HepG2 (cell line): ENCODE measurements at regions not wholly inside any gene's neighbourhood (a gene's known extent, or its start where the extent isn't known, plus 50 kb on each side); places are given as distances from the start of the nearest gene placed in this dataset.

Source experiments
- ATAC-seq: fragments of 200-7000 bp; cut with Tn5 transposase; 3 replicates; pipeline ENCODE4 v1.9.1; 2020; ENCODE audit warnings: mild to moderate bottlenecking, moderate library complexity
- BruUV-seq: library from RNA; stranded (reverse); fragments of 400-500 nt; replicated peaks from 2 replicates; lab custom pipeline; 2021; lab: Mats Ljungman, UMichigan
- CTCF ChIA-PET: fragments of 300-600 bp; formaldehyde crosslinking; extraction: SDS; loops from one replicate; lab custom pipeline; 2021; ENCODE audit warnings: low total read pairs, inconsistent platforms, low intra/inter-chr PET ratio; lab: Yijun Ruan, JAX
- POLR2A ChIA-PET: fragments of 350-600 bp; sonication (Branson Sonifier 250); formaldehyde crosslinking; loops from one replicate; lab custom pipeline; 2020; ENCODE audit warnings: antibody characterized with exemption, inconsistent platforms; lab: Yijun Ruan, JAX
- DNase-seq: peaks from one replicate; pipeline ENCODE4 v3.0.0-alpha.2; 2015; ENCODE audit warnings: low spot score
- FAIRE-seq: peaks from 3 replicates; lab custom pipeline; 2011; peaks lifted over from hg19 to GRCh38; lab: Jason Lieb, UNC
- H2AFZ ChIP-seq: one replicate; pipeline ENCODE4 v1.6.1; 2011; ENCODE audit warnings: low read length, inconsistent platforms
- H3K27ac ChIP-seq: fragments of 300-600 bp; 3 replicates; pipeline ENCODE4 v1.8.0; 2011; ENCODE audit warnings: mixed run types, mild to moderate bottlenecking, mixed read lengths, low read length, inconsistent platforms; ENCODE audit not compliant: insufficient read depth; ENCODE audit errors: extremely low read length
- H3K27me3 ChIP-seq, 2 experiments: fragments of 200-600 bp in 1 of 2; 2 replicates in 1 of 2; 3 replicates in 1 of 2; pipeline versions ENCODE4 v1.6.0 to v1.8.0; 2011; ENCODE audit warnings: low read length in 2 of 2, mild to moderate bottlenecking in 2 of 2, moderate library complexity in 2 of 2, inconsistent platforms in 1 of 2; ENCODE audit not compliant: insufficient read depth in 2 of 2, control insufficient read depth in 1 of 2
- H3K36me3 ChIP-seq, 2 experiments: fragments of 200-600 bp in 1 of 2; replicated peaks in 1 of 2; 2 replicates in 1 of 2; 3 replicates in 1 of 2; pipeline versions ENCODE4 v1.5.1 to v1.8.0; 2011; ENCODE audit warnings: low read length in 2 of 2, inconsistent platforms in 1 of 2; ENCODE audit not compliant: insufficient read depth in 2 of 2, control insufficient read depth in 1 of 2
- H3K4me1 ChIP-seq: 2 replicates; pipeline ENCODE4 v1.5.1; 2012; ENCODE audit warnings: low read length, inconsistent platforms; ENCODE audit not compliant: insufficient read depth
- H3K4me2 ChIP-seq: 2 replicates; pipeline ENCODE4 v1.6.0; 2011; ENCODE audit warnings: low read depth, low read length, inconsistent platforms
- H3K4me3 ChIP-seq, 3 experiments: fragments of 200-600 bp in 1 of 3; sonication (generic), shearing (Covaris generic) in 1 of 3; replicated peaks in 1 of 3; 2 replicates each; pipeline ENCODE4 v1.5.1; 2011 to 2016; ENCODE audit warnings: low read length in 3 of 3, inconsistent platforms in 2 of 3, low read depth in 2 of 3, mild to moderate bottlenecking in 2 of 3, control low read depth in 1 of 3, mixed read lengths in 1 of 3; ENCODE audit not compliant: insufficient read depth in 1 of 3
- H3K79me2 ChIP-seq: one replicate; pipeline ENCODE4 v1.6.1; 2011; ENCODE audit warnings: low read length, inconsistent platforms; ENCODE audit not compliant: insufficient read depth
- H3K9ac ChIP-seq: 2 replicates; pipeline ENCODE4 v1.6.0; 2011; ENCODE audit warnings: mild to moderate bottlenecking, low read depth, low read length, inconsistent platforms; ENCODE audit not compliant: insufficient read depth
- H3K9me3 ChIP-seq: 2 replicates; pipeline ENCODE4 v1.5.1; 2012; ENCODE audit warnings: mild to moderate bottlenecking, low read length
- H4K20me1 ChIP-seq: 2 replicates; pipeline ENCODE4 v1.6.0; 2011; ENCODE audit warnings: inconsistent platforms, mild to moderate bottlenecking, low read length, moderate library complexity; ENCODE audit not compliant: insufficient read depth
- AKAP8 ChIP-seq: sonication (generic); formaldehyde crosslinking; IDR thresholded peaks from 2 replicates; pipeline ENCODE4 v1.5.1; 2020; ENCODE audit warnings: mild to moderate bottlenecking, missing genetic modification reagents
- ELF4 ChIP-seq: sonication (generic); formaldehyde crosslinking; IDR thresholded peaks from 2 replicates; pipeline ENCODE4 v1.5.0; 2020; ENCODE audit warnings: missing genetic modification reagents, mild to moderate bottlenecking, moderate library complexity, borderline replicate concordance
- GFI1 ChIP-seq: sonication (generic); formaldehyde crosslinking; IDR thresholded peaks from 2 replicates; pipeline ENCODE4 v1.5.0; 2020; ENCODE audit warnings: missing genetic modification reagents, mild to moderate bottlenecking, borderline replicate concordance
- SMC3 ChIP-seq: IDR thresholded peaks from 2 replicates; pipeline ENCODE4 v1.6.1; 2011; ENCODE audit warnings: low read length, improper control_type of control experiment
- SRSF4 ChIP-seq: fragments of 200-400 bp; formaldehyde crosslinking; IDR thresholded peaks from one replicate; pipeline ENCODE4 v1.6.1; 2018; ENCODE audit warnings: mild to moderate bottlenecking, low read depth, low read length, moderate library complexity; ENCODE audit not compliant: poor library complexity, severe bottlenecking
- THAP11 ChIP-seq: IDR thresholded peaks from 2 replicates; pipeline ENCODE4 v1.6.1; 2016; ENCODE audit warnings: missing biosample characterization, missing genetic modification reagents
- ZNF558 ChIP-seq: sonication (generic); formaldehyde crosslinking; IDR thresholded peaks from 2 replicates; pipeline ENCODE4 v1.9.0; 2022; ENCODE audit warnings: mild to moderate bottlenecking, missing genetic modification reagents, borderline replicate concordance
- ZNF605 ChIP-seq: sonication (generic); formaldehyde crosslinking; IDR thresholded peaks from 2 replicates; pipeline ENCODE4 v1.8.0; 2022; ENCODE audit warnings: mild to moderate bottlenecking, missing genetic modification reagents
- ZNF761 ChIP-seq: sonication (generic); formaldehyde crosslinking; conservative IDR thresholded peaks from 2 replicates; pipeline ENCODE4 v1.4.0; 2020; ENCODE audit warnings: mild to moderate bottlenecking, missing genetic modification reagents
- ZNF83 ChIP-seq: sonication (generic); formaldehyde crosslinking; IDR thresholded peaks from 2 replicates; pipeline ENCODE4 v1.4.0; 2020; ENCODE audit warnings: missing genetic modification reagents, mild to moderate bottlenecking, borderline replicate concordance
- ZNF878 ChIP-seq: sonication (generic); formaldehyde crosslinking; IDR thresholded peaks from 2 replicates; pipeline ENCODE4 v1.8.1; 2023; ENCODE audit warnings: mild to moderate bottlenecking, missing genetic modification reagents, moderate library complexity
- in situ Hi-C: cut with HindIII; loops from 2 replicates; pipeline ENCODE4 v1.10.0; 2017; ENCODE audit warnings: low pct_unique_long_range_greater_than_20kb; ENCODE audit not compliant: extremely low pct_ligation_motif_present
- intact Hi-C: fragments of 100-400 bp; cut with micrococcal nuclease; formaldehyde crosslinking; loops from one replicate; pipeline ENCODE4 v1.10.0; 2022; ENCODE audit not compliant: unreplicated experiment
- TF ChIP-seq, protein P1 (sequence below): sonication (generic); formaldehyde crosslinking; IDR thresholded peaks from 2 replicates; pipeline ENCODE4 v1.4.0; 2020; ENCODE audit warnings: mild to moderate bottlenecking, missing genetic modification reagents, borderline replicate concordance
- TF ChIP-seq, protein P2 (sequence below): sonication (generic); formaldehyde crosslinking; IDR thresholded peaks from 2 replicates; pipeline ENCODE4 v1.4.0; 2020; ENCODE audit warnings: missing genetic modification reagents
- TF ChIP-seq, protein P3 (sequence below), 2 experiments: fragments of 450-650 bp in 1 of 2; sonication (generic) in 1 of 2; formaldehyde crosslinking; IDR thresholded peaks; 2 replicates each; pipeline versions ENCODE4 v1.5.0 to v1.8.0; 2020 to 2022; ENCODE audit warnings: mild to moderate bottlenecking in 1 of 2, missing genetic modification reagents in 1 of 2
- TF ChIP-seq, protein P4 (sequence below): sonication (generic); formaldehyde crosslinking; IDR thresholded peaks from 2 replicates; pipeline ENCODE4 v1.5.0; 2020; ENCODE audit warnings: mild to moderate bottlenecking, missing genetic modification reagents

DNA sequence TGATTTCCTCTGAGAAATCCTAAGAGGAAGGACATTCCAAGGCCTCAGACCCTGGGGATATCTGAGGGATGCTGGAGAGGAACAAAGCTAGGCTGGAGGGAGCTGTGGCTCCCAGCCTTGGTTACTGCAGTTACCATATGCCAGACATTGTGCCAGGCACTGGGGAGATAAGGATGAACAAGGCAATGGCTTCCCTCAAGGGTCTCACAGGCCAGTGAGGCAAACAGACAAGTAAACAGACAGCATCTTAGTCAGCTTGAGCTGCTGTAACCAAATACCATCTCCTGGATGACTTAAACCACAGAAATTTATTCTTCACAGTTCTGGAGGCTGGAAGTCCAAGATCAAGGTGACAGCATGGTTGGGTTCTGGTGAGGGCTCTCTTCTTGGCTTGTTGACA is 91.8 kb downstream of the SKA1 start:
- FAIRE-seq (no peak), DNase-seq (no peak), ATAC-seq (no peak)
- Histone ChIP-seq H3K4me3 (no peak overlapping the region), H3K4me1 (no peaks in the 10 kb centered on the region), H3K9me3 (no peaks in the 10 kb centered on the region), H2AFZ (no peak overlapping the region), H3K79me2 (no peaks in the 10 kb centered on the region), H3K27me3 (peaks cover 0 to 9% of the 10 kb centered on the region in 2 experiments; a peak in 3 of 5 replicates), H3K4me2 (no peak overlapping the region), H3K36me3 (no peaks in the 10 kb centered on the region), H4K20me1 (no peaks in the 10 kb centered on the region), H3K9ac (no peak overlapping the region), H3K27ac (no peak overlapping the region)
- TF ChIP-seq, protein P1, sequence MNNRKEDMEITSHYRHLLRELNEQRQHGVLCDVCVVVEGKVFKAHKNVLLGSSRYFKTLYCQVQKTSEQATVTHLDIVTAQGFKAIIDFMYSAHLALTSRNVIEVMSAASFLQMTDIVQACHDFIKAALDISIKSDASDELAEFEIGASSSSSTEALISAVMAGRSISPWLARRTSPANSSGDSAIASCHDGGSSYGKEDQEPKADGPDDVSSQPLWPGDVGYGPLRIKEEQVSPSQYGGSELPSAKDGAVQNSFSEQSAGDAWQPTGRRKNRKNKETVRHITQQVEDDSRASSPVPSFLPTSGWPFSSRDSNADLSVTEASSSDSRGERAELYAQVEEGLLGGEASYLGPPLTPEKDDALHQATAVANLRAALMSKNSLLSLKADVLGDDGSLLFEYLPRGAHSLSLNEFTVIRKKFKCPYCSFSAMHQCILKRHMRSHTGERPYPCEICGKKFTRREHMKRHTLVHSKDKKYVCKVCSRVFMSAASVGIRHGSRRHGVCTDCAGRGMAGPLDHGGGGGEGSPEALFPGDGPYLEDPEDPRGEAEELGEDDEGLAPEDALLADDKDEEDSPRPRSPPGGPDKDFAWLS, result no peak
- TF ChIP-seq ZNF558 (CRISPR knock-in tag) (no peak), GFI1 (CRISPR knock-in tag) (no peak), SRSF4 (no peak), ZNF83 (CRISPR knock-in tag) (no peak), ELF4 (CRISPR knock-in tag) (no peak), ZNF605 (CRISPR knock-in tag) (no peak), ZNF761 (CRISPR knock-in tag) (no peak), THAP11 (CRISPR knock-in tag) (no peak), ZNF878 (no peak), AKAP8 (CRISPR knock-in tag) (no peak), SMC3 (no peak)
- TF ChIP-seq, protein P2, sequence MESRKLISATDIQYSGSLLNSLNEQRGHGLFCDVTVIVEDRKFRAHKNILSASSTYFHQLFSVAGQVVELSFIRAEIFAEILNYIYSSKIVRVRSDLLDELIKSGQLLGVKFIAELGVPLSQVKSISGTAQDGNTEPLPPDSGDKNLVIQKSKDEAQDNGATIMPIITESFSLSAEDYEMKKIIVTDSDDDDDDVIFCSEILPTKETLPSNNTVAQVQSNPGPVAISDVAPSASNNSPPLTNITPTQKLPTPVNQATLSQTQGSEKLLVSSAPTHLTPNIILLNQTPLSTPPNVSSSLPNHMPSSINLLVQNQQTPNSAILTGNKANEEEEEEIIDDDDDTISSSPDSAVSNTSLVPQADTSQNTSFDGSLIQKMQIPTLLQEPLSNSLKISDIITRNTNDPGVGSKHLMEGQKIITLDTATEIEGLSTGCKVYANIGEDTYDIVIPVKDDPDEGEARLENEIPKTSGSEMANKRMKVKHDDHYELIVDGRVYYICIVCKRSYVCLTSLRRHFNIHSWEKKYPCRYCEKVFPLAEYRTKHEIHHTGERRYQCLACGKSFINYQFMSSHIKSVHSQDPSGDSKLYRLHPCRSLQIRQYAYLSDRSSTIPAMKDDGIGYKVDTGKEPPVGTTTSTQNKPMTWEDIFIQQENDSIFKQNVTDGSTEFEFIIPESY (CRISPR knock-in tag), result no peak
- TF ChIP-seq, protein P3, sequence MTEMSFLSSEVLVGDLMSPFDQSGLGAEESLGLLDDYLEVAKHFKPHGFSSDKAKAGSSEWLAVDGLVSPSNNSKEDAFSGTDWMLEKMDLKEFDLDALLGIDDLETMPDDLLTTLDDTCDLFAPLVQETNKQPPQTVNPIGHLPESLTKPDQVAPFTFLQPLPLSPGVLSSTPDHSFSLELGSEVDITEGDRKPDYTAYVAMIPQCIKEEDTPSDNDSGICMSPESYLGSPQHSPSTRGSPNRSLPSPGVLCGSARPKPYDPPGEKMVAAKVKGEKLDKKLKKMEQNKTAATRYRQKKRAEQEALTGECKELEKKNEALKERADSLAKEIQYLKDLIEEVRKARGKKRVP (CRISPR knock-in tag; IDR thresholded peaks at IDR 0.05), result no peak
- TF ChIP-seq, protein P4, sequence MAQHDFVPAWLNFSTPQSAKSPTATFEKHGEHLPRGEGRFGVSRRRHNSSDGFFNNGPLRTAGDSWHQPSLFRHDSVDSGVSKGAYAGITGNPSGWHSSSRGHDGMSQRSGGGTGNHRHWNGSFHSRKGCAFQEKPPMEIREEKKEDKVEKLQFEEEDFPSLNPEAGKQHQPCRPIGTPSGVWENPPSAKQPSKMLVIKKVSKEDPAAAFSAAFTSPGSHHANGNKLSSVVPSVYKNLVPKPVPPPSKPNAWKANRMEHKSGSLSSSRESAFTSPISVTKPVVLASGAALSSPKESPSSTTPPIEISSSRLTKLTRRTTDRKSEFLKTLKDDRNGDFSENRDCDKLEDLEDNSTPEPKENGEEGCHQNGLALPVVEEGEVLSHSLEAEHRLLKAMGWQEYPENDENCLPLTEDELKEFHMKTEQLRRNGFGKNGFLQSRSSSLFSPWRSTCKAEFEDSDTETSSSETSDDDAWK, result no peak
- intact Hi-C loops, result no loop called here
- in situ Hi-C loops, result no loop called here
- ChIA-PET CTCF (no interaction called here), POLR2A (no interaction called here)
- no TSS peak for BruUV-seq
